Caco-2 (cell line): ENCODE measurements at regions not wholly inside any gene's neighbourhood (a gene's known extent, or its start where the extent isn't known, plus 50 kb on each side); places are given as distances from the start of the nearest gene placed in this dataset.

Experiments
- BruUV-seq: library from RNA; stranded (reverse); fragments of 400-500 nt; replicated peaks from 2 replicates; lab custom pipeline; 2021; lab: Mats Ljungman, UMichigan
- CTCF ChIA-PET: fragments of 300-600 bp; sonication (Branson Sonifier 250); formaldehyde crosslinking; loops from one replicate; lab custom pipeline; 2022; ENCODE audit warnings: antibody characterized with exemption; lab: Charles Lee
- POLR2A ChIA-PET: fragments of 300-600 bp; sonication (Branson Sonifier 250); formaldehyde crosslinking; loops from one replicate; lab custom pipeline; 2022; ENCODE audit warnings: antibody characterized with exemption; lab: Charles Lee
- DNase-seq, 2 experiments: peaks; one replicate each; pipeline versions ENCODE4 v3.0.0 to v3.0.0-alpha.2; 2020 to 2022
- H3K27me3 ChIP-seq: replicated peaks from 2 replicates; pipeline ENCODE4 v1.6.0; 2011; ENCODE audit warnings: low read length; ENCODE audit not compliant: control insufficient read depth, insufficient read depth
- H3K36me3 ChIP-seq: 2 replicates; pipeline ENCODE4 v1.5.1; 2011; ENCODE audit warnings: low read length; ENCODE audit not compliant: control insufficient read depth, insufficient read depth
- H3K4me1 ChIP-seq: fragments of 250-450 bp; sonication (Bioruptor Pico); 2 replicates; pipeline ENCODE4 v1.5.1; 2020; ENCODE audit warnings: mild to moderate bottlenecking
- H3K4me3 ChIP-seq: 2 replicates; pipeline ENCODE4 v1.5.1; 2011; ENCODE audit warnings: low read depth, mild to moderate bottlenecking, control low read depth, low read length
- H3K9me3 ChIP-seq: fragments of 250-450 bp; sonication (Bioruptor Pico); 2 replicates; pipeline ENCODE4 v1.5.1; 2020; ENCODE audit warnings: mild to moderate bottlenecking, moderate library complexity
- H3K27ac Mint-ChIP-seq: one replicate; pipeline ENCODE4 v1.8.0; 2022; ENCODE audit warnings: mixed read lengths; ENCODE audit not compliant: unreplicated experiment
- H3K27me3 Mint-ChIP-seq: one replicate; pipeline ENCODE4 v1.8.0; 2022; ENCODE audit warnings: mixed read lengths; ENCODE audit not compliant: insufficient read depth, unreplicated experiment
- H3K36me3 Mint-ChIP-seq: one replicate; pipeline ENCODE4 v1.8.0; 2022; ENCODE audit warnings: mild to moderate bottlenecking, mixed read lengths; ENCODE audit not compliant: insufficient read depth, unreplicated experiment
- H3K4me1 Mint-ChIP-seq: one replicate; pipeline ENCODE4 v1.8.0; 2022; ENCODE audit warnings: low read depth, mixed read lengths; ENCODE audit not compliant: unreplicated experiment
- H3K4me3 Mint-ChIP-seq: one replicate; pipeline ENCODE4 v1.8.0; 2022; ENCODE audit warnings: mild to moderate bottlenecking, moderate library complexity, mixed read lengths; ENCODE audit not compliant: unreplicated experiment
- H3K9me3 Mint-ChIP-seq: one replicate; pipeline ENCODE4 v1.8.0; 2022; ENCODE audit warnings: mixed read lengths; ENCODE audit not compliant: unreplicated experiment
- CTCF ChIP-seq, 2 experiments: fragments of 200-600 bp in 1 of 2; IDR thresholded peaks; 1 replicate in 1 of 2; 2 replicates in 1 of 2; pipeline versions ENCODE4 v1.5.1 to v1.8.0; 2011 to 2022; ENCODE audit warnings: antibody characterized with exemption in 1 of 2, control low read depth in 1 of 2, inconsistent platforms in 1 of 2, low read depth in 1 of 2, low read length in 1 of 2, mild to moderate bottlenecking in 1 of 2, moderate library complexity in 1 of 2; ENCODE audit not compliant: insufficient read depth in 1 of 2, severe bottlenecking in 1 of 2, unreplicated experiment in 1 of 2
- intact Hi-C: fragments of 100-400 bp; cut with micrococcal nuclease; formaldehyde crosslinking; loops from one replicate; pipeline ENCODE4 v1.10.0; 2022; ENCODE audit not compliant: unreplicated experiment

- Mint-ChIP-seq H3K36me3 (no peaks in the 10 kb centered on the region), H3K4me1 (no peaks in the 10 kb centered on the region), H3K27ac (no peak overlapping the region), H3K9me3 (no peaks in the 10 kb centered on the region), H3K4me3 (no peak overlapping the region), H3K27me3 (peaks cover 2% of the 10 kb centered on the region)
- no TSS peak for BruUV-seq
- no peaks in the 10 kb centered on the region for H3K36me3 ChIP-seq
- H3K4me3 ChIP-seq = no peak overlapping the region
- H3K4me1 ChIP-seq = no peaks in the 10 kb centered on the region
- DNase-seq = no peak
- H3K9me3 ChIP-seq = no peaks in the 10 kb centered on the region
- ChIA-PET POLR2A (no interaction called here), CTCF (no interaction called here)
- intact Hi-C loops = no loop called here
- no peaks in the 10 kb centered on the region for H3K27me3 ChIP-seq
- no peak for TF ChIP-seq CTCF (IDR thresholded peaks at IDR 0.05; ENCODE audit: insufficient read depth in 1 of 2, low read depth in 1 of 2, low read length in 1 of 2, severe bottlenecking in 1 of 2, unreplicated experiment in 1 of 2)
Measured at GRCh38 chr4:20433097-20433705, 181.5 kb downstream of the SLIT2 start.

GRCh38 chr4:20440170-20440569 is 188.5 kb downstream of the SLIT2 start:
- no peaks in the 10 kb centered on the region for H3K9me3 ChIP-seq
- BruUV-seq = no TSS peak
- Mint-ChIP-seq H3K27me3 (peaks cover 11% of the 10 kb centered on the region), H3K36me3 (no peaks in the 10 kb centered on the region), H3K27ac (no peak overlapping the region), H3K9me3 (no peaks in the 10 kb centered on the region), H3K4me1 (no peaks in the 10 kb centered on the region), H3K4me3 (no peak overlapping the region)
- ChIA-PET POLR2A (no interaction called here), CTCF (no interaction called here)
- no peak overlapping the region for H3K4me3 ChIP-seq
- TF ChIP-seq CTCF (IDR thresholded peaks at IDR 0.05; ENCODE audit: insufficient read depth in 1 of 2, low read depth in 1 of 2, low read length in 1 of 2, severe bottlenecking in 1 of 2, unreplicated experiment in 1 of 2) = no peak
- no peak for DNase-seq
- intact Hi-C loops = no loop called here
- no peaks in the 10 kb centered on the region for H3K4me1 ChIP-seq
- no peaks in the 10 kb centered on the region for H3K36me3 ChIP-seq
- no peaks in the 10 kb centered on the region for H3K27me3 ChIP-seq

GRCh38 chr4:20443015-20443805 is 191.5 kb downstream of the SLIT2 start:
- CTCF ChIA-PET = interaction anchor here (0.6 kb wide), 1 partner anchor 37 kb away, joined by 3 read pairs; no protein-coding TSS in a partner anchor
- Mint-ChIP-seq H3K9me3 (no peaks in the 10 kb centered on the region), H3K36me3 (no peaks in the 10 kb centered on the region), H3K27ac (no peak overlapping the region), H3K4me3 (no peak overlapping the region), H3K27me3 (peaks cover 11% of the 10 kb centered on the region), H3K4me1 (no peaks in the 10 kb centered on the region)
- intact Hi-C loops = no loop called here
- H3K36me3 ChIP-seq = no peaks in the 10 kb centered on the region
- no peak for TF ChIP-seq CTCF (IDR thresholded peaks at IDR 0.05; ENCODE audit: insufficient read depth in 1 of 2, low read depth in 1 of 2, low read length in 1 of 2, severe bottlenecking in 1 of 2, unreplicated experiment in 1 of 2)
- no peaks in the 10 kb centered on the region for H3K4me1 ChIP-seq
- no TSS peak for BruUV-seq
- H3K9me3 ChIP-seq = no peaks in the 10 kb centered on the region
- no peak overlapping the region for H3K4me3 ChIP-seq
- no peaks in the 10 kb centered on the region for H3K27me3 ChIP-seq
- POLR2A ChIA-PET = no interaction called here
- no peak for DNase-seq
